ENCODE measurements at regions not wholly inside any gene's neighbourhood (a gene's known extent, or its start where the extent isn't known, plus 50 kb on each side); places are given as distances from the start of the nearest gene placed in this dataset.
A peak's percentile ranks its signal among the peaks of the same experiment; 100 is the strongest.

DNA sequence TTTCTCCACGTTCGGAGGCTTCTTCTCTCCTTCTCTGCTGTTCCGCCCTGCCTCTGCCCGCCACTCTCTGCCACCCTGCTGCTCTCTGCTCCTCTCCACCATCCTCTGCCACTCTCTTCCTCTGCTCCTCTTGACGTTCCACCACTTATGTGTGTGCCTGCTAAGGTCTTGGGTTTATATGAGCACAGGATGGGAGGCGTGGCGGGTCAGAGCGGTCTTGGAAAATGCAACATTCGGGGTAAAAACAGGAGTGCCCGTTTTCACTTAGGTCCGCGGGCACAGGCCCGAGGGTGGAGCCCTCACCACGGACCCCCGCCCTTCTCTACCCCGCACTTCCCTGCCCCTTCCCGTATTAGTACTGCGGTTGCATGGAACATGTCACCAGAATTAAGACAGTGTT lies 114.4 kb upstream of the FBXL7 start:
- no peak overlapping the region for H3K4me3 ChIP-seq (replicated peaks in 1 of 2; ENCODE audit: low read depth in 2 of 2, low read length in 2 of 2)
- DNase-seq (ENCODE audit: low read depth in 2 of 2), result no peak
- TF ChIP-seq, protein P1, sequence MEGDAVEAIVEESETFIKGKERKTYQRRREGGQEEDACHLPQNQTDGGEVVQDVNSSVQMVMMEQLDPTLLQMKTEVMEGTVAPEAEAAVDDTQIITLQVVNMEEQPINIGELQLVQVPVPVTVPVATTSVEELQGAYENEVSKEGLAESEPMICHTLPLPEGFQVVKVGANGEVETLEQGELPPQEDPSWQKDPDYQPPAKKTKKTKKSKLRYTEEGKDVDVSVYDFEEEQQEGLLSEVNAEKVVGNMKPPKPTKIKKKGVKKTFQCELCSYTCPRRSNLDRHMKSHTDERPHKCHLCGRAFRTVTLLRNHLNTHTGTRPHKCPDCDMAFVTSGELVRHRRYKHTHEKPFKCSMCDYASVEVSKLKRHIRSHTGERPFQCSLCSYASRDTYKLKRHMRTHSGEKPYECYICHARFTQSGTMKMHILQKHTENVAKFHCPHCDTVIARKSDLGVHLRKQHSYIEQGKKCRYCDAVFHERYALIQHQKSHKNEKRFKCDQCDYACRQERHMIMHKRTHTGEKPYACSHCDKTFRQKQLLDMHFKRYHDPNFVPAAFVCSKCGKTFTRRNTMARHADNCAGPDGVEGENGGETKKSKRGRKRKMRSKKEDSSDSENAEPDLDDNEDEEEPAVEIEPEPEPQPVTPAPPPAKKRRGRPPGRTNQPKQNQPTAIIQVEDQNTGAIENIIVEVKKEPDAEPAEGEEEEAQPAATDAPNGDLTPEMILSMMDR (IDR thresholded peaks at IDR 0.05; ENCODE audit: low read depth, low read length), result no peak

DNA sequence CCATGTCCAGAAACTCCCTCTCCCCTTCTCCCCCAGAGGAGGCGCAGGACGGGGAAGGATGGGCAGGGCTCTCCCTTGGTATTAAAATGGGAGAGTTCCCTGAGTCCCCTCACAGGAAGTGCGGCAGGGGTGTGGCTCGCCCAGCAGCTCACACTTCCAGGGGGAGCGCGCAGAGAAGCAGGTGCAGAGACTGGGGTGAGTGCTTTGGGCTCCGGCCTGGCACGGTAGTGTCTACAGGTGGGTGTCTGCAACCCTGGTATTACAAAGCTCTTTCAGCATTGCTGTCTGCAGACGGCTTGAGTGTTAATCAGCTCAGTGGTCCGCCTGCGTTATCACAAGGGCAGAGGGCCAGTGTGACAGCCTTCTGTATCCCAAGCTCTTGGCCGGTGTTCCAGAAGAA lies 114.9 kb upstream of the FBXL7 start:
- DNase-seq (ENCODE audit: low read depth in 2 of 2), result no peak

DNA sequence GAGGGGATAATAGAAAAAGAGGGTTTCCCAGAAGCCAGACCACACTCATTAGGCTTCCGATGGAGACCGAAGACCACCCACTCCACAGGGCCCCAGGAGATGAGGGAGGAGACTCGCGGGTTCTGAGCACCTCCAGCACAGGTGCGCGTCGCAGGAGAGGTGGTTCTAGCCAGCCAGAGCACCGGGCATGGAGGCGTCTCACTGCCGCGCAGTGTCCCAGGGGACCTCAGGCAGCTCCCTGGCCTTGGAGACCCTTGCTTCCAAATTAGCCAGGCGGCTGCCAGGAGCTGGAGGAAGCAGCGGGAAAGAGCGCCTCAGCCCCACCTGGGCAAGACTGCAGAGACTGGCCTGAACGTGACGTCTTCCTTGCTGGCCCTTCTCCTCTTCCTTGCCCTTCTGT lies 115.4 kb upstream of the FBXL7 start:
- no peak overlapping the region for H3K4me3 ChIP-seq (replicated peaks in 1 of 2; ENCODE audit: low read depth in 2 of 2, low read length in 2 of 2)
- TF ChIP-seq, protein P1 (IDR thresholded peaks at IDR 0.05; ENCODE audit: low read depth, low read length), result no peak
- no peak for DNase-seq (ENCODE audit: low read depth in 2 of 2)

More for the DNA sequence above, 114.9 kb upstream of the FBXL7 start:
- TF ChIP-seq, protein P1 (IDR thresholded peaks at IDR 0.05; ENCODE audit: low read depth, low read length), result no peak
- H3K4me3 ChIP-seq (replicated peaks in 1 of 2; ENCODE audit: low read depth in 2 of 2, low read length in 2 of 2), result no peak overlapping the region

DNA sequence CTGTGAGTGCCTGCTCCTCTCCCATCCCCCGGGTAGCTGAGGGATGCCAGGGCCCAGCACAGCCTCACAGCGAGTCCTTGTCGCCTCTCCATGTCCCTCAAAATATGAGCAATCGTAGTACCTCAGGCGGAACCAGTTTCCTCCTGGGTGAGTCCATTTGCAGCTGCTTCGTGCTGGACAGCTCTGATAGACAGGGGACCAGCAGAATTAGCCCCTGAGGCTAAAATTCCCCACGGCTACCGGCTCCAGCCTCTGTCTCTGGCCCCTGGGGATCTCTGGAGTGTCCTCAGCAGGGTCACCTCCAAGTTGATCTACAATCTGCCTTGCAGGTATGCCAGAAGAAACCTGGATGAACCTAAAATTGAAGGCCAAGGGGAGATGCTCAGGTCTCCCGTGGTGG lies 115.8 kb upstream of the FBXL7 start:
- DNase-seq (ENCODE audit: low read depth in 2 of 2), result no peak
- TF ChIP-seq, protein P1 (IDR thresholded peaks at IDR 0.05; ENCODE audit: low read depth, low read length), result no peak
- H3K4me3 ChIP-seq (replicated peaks in 1 of 2; ENCODE audit: low read depth in 2 of 2, low read length in 2 of 2), result no peak overlapping the region

DNA sequence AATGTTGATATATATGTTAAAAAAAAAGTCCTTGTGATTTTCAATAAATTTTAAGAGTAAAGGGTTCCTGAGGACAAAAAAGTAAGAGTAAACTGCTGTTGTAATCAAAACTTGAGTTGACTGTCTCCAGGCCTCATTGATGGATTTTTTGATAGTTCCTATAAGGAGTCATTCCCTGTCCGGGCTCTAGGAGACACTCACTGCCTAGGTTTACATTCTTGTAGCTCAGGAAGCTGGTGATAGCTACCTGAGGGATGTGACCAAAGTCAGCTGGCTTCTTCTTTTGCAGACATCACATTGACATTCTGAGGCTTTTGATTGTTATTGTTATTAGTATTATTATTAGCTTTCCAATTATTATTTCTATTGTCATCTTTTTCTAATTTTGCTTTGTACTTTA lies 116.5 kb upstream of the FBXL7 start:
- peak; percentile 28 to 39 for DNase-seq (ENCODE audit: low read depth in 2 of 2)
- H3K4me3 ChIP-seq (replicated peaks in 1 of 2; ENCODE audit: low read depth in 2 of 2, low read length in 2 of 2), result no peak overlapping the region
- TF ChIP-seq, protein P1 (IDR thresholded peaks at IDR 0.05; ENCODE audit: low read depth, low read length), result peak; percentile 40

DNA sequence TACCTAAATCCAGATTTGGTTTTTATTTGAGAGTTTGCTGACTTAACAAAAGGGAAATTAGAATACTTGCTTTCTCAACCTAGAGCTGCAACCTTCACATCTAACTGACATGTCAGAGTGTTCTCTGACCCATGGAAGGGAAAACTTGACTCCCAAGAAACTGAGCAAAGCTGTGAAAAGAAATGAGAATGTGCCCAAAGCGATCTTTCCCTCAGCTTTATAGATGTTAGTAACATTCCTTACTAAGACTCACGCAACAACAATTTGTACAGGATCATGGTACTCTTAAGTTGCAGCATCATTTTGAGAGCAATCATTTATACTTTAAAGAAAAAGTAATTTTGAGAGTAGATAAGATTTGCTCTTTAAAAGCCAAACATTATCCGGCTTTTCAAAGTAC lies 117.0 kb upstream of the FBXL7 start:
- TF ChIP-seq, protein P1 (IDR thresholded peaks at IDR 0.05; ENCODE audit: low read depth, low read length), result no peak
- DNase-seq (ENCODE audit: low read depth in 2 of 2), result no peak
- no peak overlapping the region for H3K4me3 ChIP-seq (replicated peaks in 1 of 2; ENCODE audit: low read depth in 2 of 2, low read length in 2 of 2)

DNA sequence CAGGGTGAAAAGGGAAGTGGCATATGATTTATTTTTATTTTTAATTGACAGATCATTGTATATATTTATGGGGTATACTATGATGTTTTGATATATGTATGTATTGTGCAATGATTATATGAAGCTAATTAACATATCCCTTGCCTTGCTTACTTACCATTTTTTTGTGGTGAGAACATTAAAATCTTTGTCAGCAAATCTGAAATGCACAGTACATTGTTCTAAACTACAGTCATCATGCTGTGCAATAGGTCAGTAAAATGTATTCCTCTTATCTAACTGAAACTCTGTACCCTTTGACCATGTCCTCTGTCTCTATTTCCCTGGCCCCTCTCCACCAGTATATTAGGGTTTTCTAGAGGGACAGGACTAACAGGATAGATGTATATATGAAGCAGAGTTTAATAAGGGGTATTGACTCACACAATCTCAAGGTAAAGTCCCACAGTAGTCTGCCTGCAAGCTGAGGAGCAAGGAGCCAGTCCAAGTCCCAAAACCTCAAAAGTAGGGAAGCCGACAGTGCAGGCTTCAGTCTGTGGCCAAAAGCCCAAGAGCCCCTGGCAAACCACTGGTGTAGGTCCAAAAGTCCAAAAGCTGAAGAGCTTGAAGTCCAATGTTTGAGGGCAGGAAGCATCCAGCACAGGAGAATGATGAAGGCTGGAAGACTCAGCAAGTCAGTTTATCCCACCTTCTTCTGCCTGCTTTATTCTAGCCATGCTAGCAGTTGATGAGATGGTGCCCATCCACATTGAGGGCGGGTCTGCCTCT lies 122.2 kb upstream of the FBXL7 start:
- TF ChIP-seq, protein P1 (IDR thresholded peaks at IDR 0.05; ENCODE audit: low read depth, low read length), result no peak
- H3K4me3 ChIP-seq (replicated peaks in 1 of 2; ENCODE audit: low read depth in 2 of 2, low read length in 2 of 2), result no peak overlapping the region
- no peak for DNase-seq (ENCODE audit: low read depth in 2 of 2)

All from cardiac fibroblast (primary cell).